Liver (tissue), 7 donors: ENCODE measurements at regions not wholly inside any gene's neighbourhood (a gene's known extent, or its start where the extent isn't known, plus 50 kb on each side); places are given as distances from the start of the nearest gene placed in this dataset.

Experiments used
- DNase-seq: peaks from one replicate; pipeline ENCODE4 v3.0.0-alpha.2; 2017; ENCODE audit warnings: low spot score
- H3K27ac ChIP-seq, 2 donors: one replicate each; pipeline ENCODE4 v1.7.0; 2013; ENCODE audit warnings: inconsistent platforms in 2 of 2, low read length in 2 of 2, control low read depth in 1 of 2, low read depth in 1 of 2, mild to moderate bottlenecking in 1 of 2
- H3K27me3 ChIP-seq, 4 donors: one replicate each; pipeline versions ENCODE4 v1.6.1 to v1.7.0; 2013; ENCODE audit warnings: low read length in 3 of 4, inconsistent platforms in 1 of 4, mild to moderate bottlenecking in 1 of 4, moderate library complexity in 1 of 4; ENCODE audit not compliant: control insufficient read depth in 4 of 4, insufficient read depth in 4 of 4
- H3K36me3 ChIP-seq, 4 donors: one replicate each; pipeline versions ENCODE4 v1.6.1 to v1.7.0; 2013; ENCODE audit warnings: low read length in 3 of 4, mild to moderate bottlenecking in 3 of 4, low read depth in 1 of 4, moderate library complexity in 1 of 4; ENCODE audit not compliant: control insufficient read depth in 4 of 4, insufficient read depth in 3 of 4
- H3K4me1 ChIP-seq, 4 donors: one replicate each; pipeline versions ENCODE4 v1.6.1 to v1.7.0; 2013; ENCODE audit warnings: low read length in 3 of 4, mild to moderate bottlenecking in 3 of 4, moderate library complexity in 1 of 4; ENCODE audit not compliant: control insufficient read depth in 4 of 4, insufficient read depth in 4 of 4
- H3K4me3 ChIP-seq, 3 donors: one replicate each; pipeline versions ENCODE4 v1.6.1 to v1.7.0; 2013; ENCODE audit warnings: low read length in 3 of 3, control low read depth in 1 of 3, low read depth in 1 of 3, mild to moderate bottlenecking in 1 of 3
- H3K9ac ChIP-seq, 2 donors: one replicate each; pipeline ENCODE4 v1.7.0; 2013; ENCODE audit warnings: low read length in 2 of 2, mild to moderate bottlenecking in 2 of 2, moderate library complexity in 2 of 2, control low read depth in 1 of 2, low read depth in 1 of 2
- H3K9me3 ChIP-seq, 4 donors: one replicate each; pipeline versions ENCODE4 v1.6.1 to v1.7.0; 2013; ENCODE audit warnings: low read length in 3 of 4; ENCODE audit not compliant: control insufficient read depth in 4 of 4
- EGR1 ChIP-seq, 2 donors: IDR thresholded peaks; 2 replicates each; pipeline ENCODE4 v1.6.1; 2016 to 2018; ENCODE audit warnings: antibody characterized with exemption in 2 of 2, low read depth in 2 of 2
- FOXA2 ChIP-seq: IDR thresholded peaks from 2 replicates; pipeline ENCODE4 v1.6.1; 2016; ENCODE audit warnings: antibody characterized with exemption
- GABPA ChIP-seq, 2 donors: IDR thresholded peaks in 1 of 2; conservative IDR thresholded peaks in 1 of 2; 2 replicates each; pipeline ENCODE4 v1.6.1; 2016; ENCODE audit warnings: antibody characterized with exemption in 2 of 2, mild to moderate bottlenecking in 1 of 2, moderate library complexity in 1 of 2
- HNF4G ChIP-seq: IDR thresholded peaks from 2 replicates; pipeline ENCODE4 v1.6.1; 2016; ENCODE audit warnings: antibody characterized with exemption
- JUND ChIP-seq, 2 donors: IDR thresholded peaks; 2 replicates each; pipeline ENCODE4 v1.6.1; 2016; ENCODE audit warnings: antibody characterized with exemption in 2 of 2
- REST ChIP-seq: IDR thresholded peaks from 2 replicates; pipeline ENCODE4 v1.6.1; 2016; ENCODE audit warnings: antibody characterized with exemption, mild to moderate bottlenecking
- RXRA ChIP-seq, 2 donors: IDR thresholded peaks; 2 replicates each; pipeline ENCODE4 v1.6.1; 2017 to 2018; ENCODE audit warnings: antibody characterized with exemption in 2 of 2, mild to moderate bottlenecking in 1 of 2
- SP1 ChIP-seq: IDR thresholded peaks from 2 replicates; pipeline ENCODE4 v1.6.1; 2018; ENCODE audit warnings: antibody characterized with exemption, mild to moderate bottlenecking
- TAF1 ChIP-seq: conservative IDR thresholded peaks from 2 replicates; pipeline ENCODE4 v1.6.1; 2016; ENCODE audit warnings: antibody characterized with exemption, mild to moderate bottlenecking
- YY1 ChIP-seq: IDR thresholded peaks from 2 replicates; pipeline ENCODE4 v1.6.1; 2016; ENCODE audit warnings: antibody characterized with exemption, mild to moderate bottlenecking
- WGBS: extraction: QIAGEN DNeasy Blood & Tissue Kit; methylation state at CpG from one replicate; pipeline ENCODE4 v1.1.7; 2013; 5-methylcytosine and 5-hydroxymethylcytosine counted together
- TF ChIP-seq, protein P1 (sequence below): IDR thresholded peaks from 2 replicates; pipeline ENCODE4 v1.6.1; 2016; ENCODE audit warnings: antibody characterized with exemption
- donor health status: healthy.
- donor health status: healthy.
- donor health status: healthy.
- donor health status: healthy.

DNA sequence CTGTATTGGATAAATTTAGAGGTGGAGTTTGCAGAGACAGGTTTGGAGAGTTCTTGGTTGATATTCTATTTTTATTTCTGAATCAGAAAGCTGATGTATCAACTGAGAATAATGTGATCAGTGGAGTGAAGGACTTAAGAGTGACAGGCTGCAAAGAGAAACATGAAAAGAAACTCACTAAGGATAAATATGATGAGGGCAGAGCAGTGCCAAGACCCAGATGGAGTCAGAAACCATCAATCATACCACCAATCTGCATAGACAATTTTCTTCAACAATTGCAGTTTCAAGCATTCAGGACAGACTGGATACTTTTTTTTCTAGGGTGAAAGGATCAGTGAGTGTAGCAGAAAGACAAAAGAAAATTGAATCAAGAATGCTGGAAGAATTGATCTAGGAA is 226.7 kb upstream of the NAV3 start (continued):
- TF ChIP-seq, protein P1, sequence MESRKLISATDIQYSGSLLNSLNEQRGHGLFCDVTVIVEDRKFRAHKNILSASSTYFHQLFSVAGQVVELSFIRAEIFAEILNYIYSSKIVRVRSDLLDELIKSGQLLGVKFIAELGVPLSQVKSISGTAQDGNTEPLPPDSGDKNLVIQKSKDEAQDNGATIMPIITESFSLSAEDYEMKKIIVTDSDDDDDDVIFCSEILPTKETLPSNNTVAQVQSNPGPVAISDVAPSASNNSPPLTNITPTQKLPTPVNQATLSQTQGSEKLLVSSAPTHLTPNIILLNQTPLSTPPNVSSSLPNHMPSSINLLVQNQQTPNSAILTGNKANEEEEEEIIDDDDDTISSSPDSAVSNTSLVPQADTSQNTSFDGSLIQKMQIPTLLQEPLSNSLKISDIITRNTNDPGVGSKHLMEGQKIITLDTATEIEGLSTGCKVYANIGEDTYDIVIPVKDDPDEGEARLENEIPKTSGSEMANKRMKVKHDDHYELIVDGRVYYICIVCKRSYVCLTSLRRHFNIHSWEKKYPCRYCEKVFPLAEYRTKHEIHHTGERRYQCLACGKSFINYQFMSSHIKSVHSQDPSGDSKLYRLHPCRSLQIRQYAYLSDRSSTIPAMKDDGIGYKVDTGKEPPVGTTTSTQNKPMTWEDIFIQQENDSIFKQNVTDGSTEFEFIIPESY, result no peak
- TF ChIP-seq GABPA (IDR thresholded peaks at IDR 0.05 in 1 of 2, conservative IDR thresholded peaks at IDR 0.05 in 1 of 2) (no peak), RXRA (IDR thresholded peaks at IDR 0.05) (no peak), JUND (IDR thresholded peaks at IDR 0.05) (no peak), YY1 (no peak), SP1 (no peak), HNF4G (no peak), EGR1 (IDR thresholded peaks at IDR 0.05; ENCODE audit: low read depth in 2 of 2) (no peak)

- no peak for DNase-seq
- Histone ChIP-seq H3K27me3 (no peaks in the 10 kb centered on the region), H3K4me1 (no peaks in the 10 kb centered on the region), H3K9ac (no peak overlapping the region), H3K36me3 (no peaks in the 10 kb centered on the region), H3K4me3 (no peak overlapping the region), H3K9me3 (no peaks in the 10 kb centered on the region), H3K27ac (no peak overlapping the region)
- WGBS, result 76% methylated on average over 2 of the region's 2 CpGs
- TF ChIP-seq REST (no peak), SP1 (no peak), YY1 (no peak), TAF1 (no peak), GABPA (IDR thresholded peaks at IDR 0.05 in 1 of 2, conservative IDR thresholded peaks at IDR 0.05 in 1 of 2) (no peak)
Measured at GRCh38 chr12:77601069-77601468, 229.6 kb upstream of the NAV3 start.

GRCh38 chr12:77600468-77600843 is 230.2 kb upstream of the NAV3 start:
- H3K9ac ChIP-seq, result no peak overlapping the region
- H3K36me3 ChIP-seq, result no peaks in the 10 kb centered on the region
- no peak overlapping the region for H3K4me3 ChIP-seq
- TF ChIP-seq FOXA2 (no peak), RXRA (IDR thresholded peaks at IDR 0.05) (no peak), REST (no peak)
- TF ChIP-seq, protein P1, result no peak
- DNase-seq, result no peak
- no peaks in the 10 kb centered on the region for H3K27me3 ChIP-seq
- no peaks in the 10 kb centered on the region for H3K4me1 ChIP-seq
- H3K9me3 ChIP-seq, result no peaks in the 10 kb centered on the region
- H3K27ac ChIP-seq, result no peak overlapping the region
- WGBS, result 86% methylated on average over 1 of the region's 1 CpG
